Tongue (tissue), 1 donor: ENCODE measurements at regions not wholly inside any gene's neighbourhood (a gene's known extent, or its start where the extent isn't known, plus 50 kb on each side); places are given as distances from the start of the nearest gene placed in this dataset.
"Not testable (repeated sequence)": the region's sequence is repeated elsewhere in the genome, so short reads cannot be mapped to it uniquely, and the experiment has no call there.

Experiments
- DNase-seq: peaks from one replicate; pipeline ENCODE4 v3.0.0-alpha.2; 2015

GRCh38 chr6:97919046-97919445 is 636.0 kb upstream of the MMS22L start:
- DNase-seq = no peak

DNA sequence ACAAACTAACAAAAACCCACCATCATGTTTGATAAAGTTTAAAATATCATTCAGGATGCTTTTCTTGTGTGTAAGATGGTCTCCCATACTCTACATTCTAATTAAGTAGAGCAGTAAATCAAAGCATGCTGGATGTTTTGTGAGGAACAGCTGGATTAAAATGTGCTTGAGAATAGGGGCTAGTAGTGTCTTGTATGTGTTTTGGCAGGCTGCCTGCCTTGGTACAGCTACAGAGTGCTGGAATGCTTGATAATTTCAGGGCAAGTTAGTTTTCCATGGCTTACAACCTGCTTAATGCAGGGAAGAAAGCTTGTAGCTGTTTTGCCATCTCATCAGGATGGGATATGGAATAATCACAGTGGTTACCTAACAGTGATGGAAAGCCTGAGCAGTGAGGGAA is 636.6 kb upstream of the MMS22L start:
- DNase-seq = peak; percentile 24

DNA sequence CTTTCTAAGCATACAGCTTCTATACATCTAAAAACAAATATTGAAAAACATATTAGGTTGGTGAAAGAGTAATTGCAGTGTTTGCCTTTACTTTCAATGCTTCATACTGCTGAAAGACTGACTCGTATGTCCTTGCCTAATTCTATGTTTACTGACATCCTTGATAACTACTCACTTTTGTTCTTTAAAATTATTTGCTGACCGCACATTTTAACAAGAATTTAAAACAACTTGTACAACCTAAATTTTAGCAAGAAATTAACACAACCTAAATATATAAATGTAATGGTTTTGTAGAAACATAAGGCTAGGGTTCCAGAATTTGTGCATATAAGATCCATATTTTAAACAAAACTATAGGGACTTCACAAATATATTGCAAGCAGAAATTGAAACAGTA is 640.2 kb upstream of the MMS22L start:
- DNase-seq = no peak

DNA sequence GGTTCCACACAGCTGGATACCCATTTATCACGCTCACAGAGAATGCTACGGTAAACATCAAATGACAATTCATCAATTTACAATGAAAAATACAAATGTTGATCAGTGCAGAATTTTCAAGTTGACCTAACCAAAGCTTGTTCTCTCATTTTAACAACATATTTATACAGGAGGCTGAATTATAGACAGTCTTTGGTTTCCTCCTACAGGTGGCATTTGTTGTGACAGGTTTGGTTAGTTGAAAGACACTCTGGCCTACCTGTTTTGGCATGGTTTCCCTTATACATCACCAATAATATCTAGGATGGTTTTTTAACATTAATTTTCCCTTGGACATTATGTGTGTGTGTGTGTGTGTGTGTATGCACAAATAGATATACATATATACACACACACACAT is 642.5 kb upstream of the MMS22L start:
- DNase-seq = no peak

DNA sequence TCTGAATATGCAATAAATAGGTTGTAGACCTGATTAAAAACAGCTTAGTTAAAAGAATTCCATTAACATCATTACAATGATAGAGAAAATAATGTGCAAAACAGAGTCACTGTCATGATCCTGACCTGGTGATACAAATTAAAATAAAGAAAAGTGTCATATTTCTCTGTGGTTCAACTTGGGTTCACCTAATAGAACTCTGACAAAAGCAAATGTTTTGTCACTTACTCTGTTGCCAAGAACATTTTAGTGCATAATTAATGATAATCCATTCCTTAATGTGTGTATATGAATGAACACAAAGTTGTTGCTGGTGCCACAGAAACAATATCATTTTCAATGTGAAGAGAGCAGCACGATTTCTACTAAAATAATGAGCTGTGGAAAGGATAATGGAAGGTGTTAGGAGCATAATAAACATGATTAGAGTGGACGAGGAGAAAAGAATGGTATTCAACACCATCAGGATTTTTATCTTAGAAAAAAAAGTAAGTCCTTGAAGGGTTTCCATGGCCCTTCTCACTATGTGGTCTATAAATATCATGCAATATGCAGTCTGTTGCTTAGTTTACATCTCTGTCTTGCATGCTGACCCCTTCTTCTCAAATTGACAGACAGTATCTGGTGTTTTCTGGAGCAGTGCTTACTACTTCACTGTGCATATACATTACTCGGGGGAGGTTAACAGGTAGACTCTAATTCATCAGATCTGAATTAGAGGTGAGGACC is 656.6 kb upstream of the MMS22L start:
- DNase-seq = no peak

DNA sequence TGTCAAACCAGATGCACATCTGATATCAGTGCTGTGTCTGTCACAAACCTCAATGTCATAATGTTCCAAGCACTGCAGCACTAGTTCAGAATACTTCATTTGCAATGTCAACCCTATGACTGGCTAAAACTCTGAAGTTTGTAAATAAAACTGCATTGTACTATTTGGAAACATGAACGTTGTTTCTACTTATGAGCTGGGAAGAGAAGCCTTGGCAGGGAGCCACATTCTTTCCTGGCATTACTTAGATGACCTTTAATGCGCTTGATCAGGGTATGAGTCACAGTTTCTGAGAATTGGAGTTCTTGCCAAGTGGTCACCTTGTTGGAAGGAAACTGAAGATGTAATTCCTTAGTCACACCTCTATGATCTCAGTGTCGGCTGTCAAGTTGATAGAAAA is 664.8 kb upstream of the MMS22L start:
- peak; percentile 12 for DNase-seq

DNA sequence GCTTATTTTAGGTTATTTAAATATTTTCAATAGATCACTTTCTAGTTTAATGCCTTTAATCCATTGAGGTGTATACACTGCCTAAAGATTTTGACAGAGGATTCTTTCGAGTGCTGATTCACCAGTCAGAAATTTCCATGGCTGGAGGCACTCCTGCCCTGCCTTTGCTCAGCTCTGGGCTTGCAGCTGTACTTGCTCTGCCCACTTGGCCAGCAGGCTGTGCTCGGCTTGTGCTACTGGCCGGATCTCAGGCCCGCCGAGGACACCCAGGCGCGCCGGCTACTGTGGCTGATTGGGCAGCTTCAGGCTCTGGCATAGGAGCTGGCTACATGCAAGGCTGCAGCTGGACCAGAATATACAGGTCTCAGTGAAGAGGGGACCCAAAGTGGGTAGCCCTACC is 675.1 kb upstream of the MMS22L start:
- no peak for DNase-seq

GRCh38 chr6:97963193-97963592 is 680.2 kb upstream of the MMS22L start:
- no peak for DNase-seq

DNA sequence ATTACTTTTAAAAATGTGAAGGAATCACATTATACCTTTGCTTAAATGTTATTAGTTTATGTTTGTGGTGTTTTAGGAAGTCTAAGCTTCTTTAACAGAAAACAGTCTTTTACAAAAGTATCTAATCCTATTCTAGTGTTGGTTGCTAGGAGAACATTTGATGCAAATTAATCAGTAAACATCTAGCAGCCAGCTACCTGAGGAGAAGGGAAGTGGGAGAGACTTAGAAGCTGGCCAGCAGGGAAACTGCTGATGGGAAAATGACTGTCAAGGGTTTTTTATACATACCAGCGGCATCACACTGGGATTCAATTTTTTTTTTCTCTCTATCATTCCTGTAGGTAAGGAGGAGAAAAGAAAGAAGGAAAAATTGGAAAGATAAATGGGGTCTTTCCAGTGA is 686.0 kb upstream of the MMS22L start:
- no peak for DNase-seq

DNA sequence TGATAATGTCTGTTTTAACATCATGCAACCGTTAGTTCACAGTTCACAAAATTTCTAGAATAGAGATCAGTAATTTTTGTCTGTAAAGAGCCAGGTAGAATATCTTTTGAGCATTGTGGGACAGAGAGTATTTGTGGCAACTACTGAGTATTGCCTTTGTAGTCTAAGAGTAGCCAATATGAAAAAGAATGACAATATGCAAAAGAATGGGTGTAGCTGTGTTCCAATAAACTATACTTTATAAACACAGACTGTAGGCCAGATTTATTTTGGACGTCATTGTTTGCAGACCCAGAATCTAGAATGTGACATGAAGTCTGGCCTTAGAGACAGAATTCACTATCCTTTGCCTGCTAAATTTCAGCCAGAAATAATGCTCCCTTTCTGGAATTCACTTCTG is 694.1 kb upstream of the MMS22L start:
- DNase-seq = no peak

GRCh38 chr6:97978855-97979271 is 695.8 kb upstream of the MMS22L start:
- no peak for DNase-seq

DNA sequence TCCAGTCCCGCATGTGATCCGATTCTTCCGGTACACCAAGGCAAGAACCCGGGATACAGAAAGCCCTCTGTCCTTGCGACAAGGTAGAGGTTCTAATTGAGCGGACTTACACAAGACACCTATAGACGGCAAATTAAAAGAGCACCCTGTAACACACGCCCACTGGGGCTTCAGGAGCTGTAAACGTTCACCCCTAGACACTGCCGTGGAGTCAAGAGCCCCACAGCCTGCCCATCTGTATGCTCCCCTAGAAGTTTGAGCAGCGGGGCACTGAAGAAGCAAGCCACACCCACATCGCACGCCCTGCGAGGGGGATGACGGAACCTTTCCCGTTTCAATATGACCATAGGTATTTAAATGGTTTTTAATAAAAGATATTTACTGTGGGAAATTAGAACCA is 696.3 kb upstream of the MMS22L start:
- DNase-seq = not testable (repeated sequence)

DNA sequence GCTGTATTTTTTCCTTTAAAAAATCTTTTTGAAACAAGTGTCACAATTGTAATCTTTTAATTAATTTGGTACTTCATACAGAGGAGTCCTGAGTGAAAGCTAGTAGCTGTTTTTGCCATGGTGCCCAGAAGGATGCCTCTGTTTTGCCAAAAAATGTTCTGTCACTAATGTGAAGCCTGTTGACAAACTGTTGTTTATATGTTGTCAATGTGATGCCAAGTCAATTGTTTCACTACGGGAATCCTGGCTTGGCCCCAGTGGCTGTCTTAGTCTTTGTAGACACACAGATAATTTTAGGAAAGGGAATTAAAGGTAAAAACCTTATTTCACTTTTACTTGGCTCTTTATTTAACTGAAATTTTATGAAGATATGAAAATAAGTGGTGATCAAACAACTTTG is 706.4 kb upstream of the MMS22L start:
- no peak for DNase-seq

- no peak for DNase-seq
These were observed 712.1 kb upstream of the MMS22L start for GRCh38 chr6:97995158-97995557.

- DNase-seq = no peak
These were observed 719.7 kb upstream of the MMS22L start for GRCh38 chr6:98002678-98003077.

DNA sequence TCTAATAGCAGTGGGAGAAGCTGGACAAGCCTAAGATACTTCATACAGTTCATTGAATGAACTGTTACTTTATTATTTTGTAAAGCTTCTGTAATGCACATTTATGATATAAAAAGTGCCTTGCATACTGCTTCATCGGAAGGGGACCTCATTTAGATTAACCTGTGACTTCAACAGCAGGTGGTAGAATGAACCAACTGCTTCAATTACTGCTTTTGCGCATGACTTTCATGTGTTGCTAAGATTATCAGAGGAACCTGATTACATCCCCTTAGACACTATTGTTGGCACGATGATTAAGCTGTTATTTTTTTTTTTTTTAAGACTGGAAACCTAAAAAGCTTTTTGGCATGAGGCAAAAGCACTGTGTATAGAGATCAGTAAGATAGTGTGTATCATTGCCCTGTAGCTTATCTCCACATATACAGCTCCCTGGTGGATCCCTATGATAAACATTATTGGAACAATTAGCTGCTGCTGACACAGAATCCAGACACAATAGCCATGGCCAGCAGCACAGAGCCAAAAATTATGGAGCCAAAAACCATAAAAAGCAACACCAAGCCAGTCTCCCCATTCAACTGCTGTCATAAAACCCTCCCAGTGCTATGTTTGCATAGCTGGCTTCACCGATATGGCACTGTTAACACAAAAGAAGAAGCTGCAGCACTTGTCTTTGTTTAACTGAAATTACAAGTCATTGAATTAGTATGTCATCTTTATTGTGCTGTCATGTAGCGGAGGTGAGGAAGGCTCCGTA is 731.6 kb upstream of the MMS22L start:
- DNase-seq = peak; percentile 0

- DNase-seq = no peak
These were observed 733.5 kb upstream of the MMS22L start for GRCh38 chr6:98016565-98016964.

GRCh38 chr6:98020222-98020621 is 737.2 kb upstream of the MMS22L start:
- DNase-seq = no peak

GRCh38 chr6:98024359-98024758 is 741.3 kb upstream of the MMS22L start:
- DNase-seq = no peak

- DNase-seq = no peak
These were observed 744.9 kb upstream of the MMS22L start for GRCh38 chr6:98027898-98028297.

GRCh38 chr6:98033617-98034016 is 750.6 kb upstream of the MMS22L start:
- no peak for DNase-seq

- DNase-seq = no peak
These were observed 753.4 kb upstream of the MMS22L start for GRCh38 chr6:98036344-98036923.

DNA sequence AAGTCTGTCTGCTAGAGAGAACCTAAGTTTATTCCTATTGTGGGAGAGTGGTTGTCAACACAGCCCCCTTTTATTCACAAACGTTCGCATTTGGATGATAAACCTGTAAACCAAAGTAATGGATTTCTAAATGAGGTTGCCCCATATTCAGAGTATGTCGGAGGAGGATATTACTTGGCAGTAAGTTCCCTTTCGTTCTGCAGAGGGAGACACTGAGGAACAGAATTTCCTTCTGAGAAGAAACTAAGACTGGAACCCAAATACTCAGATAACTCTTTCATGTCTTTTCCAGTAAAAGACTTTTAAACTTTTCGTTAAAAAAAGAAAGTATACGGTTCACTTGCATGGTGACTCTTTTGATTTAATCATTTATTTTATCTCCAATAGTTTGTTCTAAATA is 754.6 kb upstream of the MMS22L start:
- DNase-seq = no peak

DNA sequence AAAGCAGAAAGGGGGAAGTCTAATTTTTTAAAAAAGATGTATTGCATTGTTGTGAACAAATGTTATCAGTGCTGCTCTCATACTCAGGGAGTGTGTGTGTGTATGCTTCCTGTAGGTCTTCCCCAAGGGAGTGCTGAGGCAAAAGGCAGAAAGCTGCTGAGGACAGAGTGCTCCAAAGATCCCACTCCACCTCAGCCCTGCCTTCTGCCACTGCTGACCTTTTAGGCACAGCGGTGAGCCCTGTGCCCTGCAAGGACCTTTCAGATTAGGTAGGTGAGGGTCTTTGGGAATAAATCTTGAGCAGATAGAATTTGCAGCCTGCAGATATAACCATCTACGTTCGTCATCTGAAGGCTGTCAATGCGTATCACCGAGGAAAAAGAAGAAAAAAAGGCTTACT is 756.4 kb upstream of the MMS22L start:
- no peak for DNase-seq
